ENCODE measurements at regions not wholly inside any gene's neighbourhood (a gene's known extent, or its start where the extent isn't known, plus 50 kb on each side); places are given as distances from the start of the nearest gene placed in this dataset.

DNA sequence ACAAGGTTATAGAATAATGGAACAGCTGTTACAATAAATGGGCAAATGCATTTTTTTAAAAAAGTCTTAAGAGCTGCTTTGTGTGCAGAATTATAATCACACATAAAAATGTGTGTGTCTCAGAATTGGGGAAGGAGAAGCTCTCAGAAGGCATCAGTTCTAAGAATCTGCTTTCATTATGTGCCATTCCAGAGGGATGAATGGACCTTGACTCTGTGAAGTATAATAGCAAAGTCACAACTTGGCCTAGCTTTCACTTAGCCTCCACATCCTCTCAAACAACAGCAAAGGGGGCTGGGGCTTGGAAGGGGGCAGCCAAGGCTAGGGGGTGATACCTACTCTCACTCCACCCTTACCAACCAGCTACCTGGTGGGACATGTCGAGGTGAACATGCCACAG is 265.0 kb downstream of the CDC5L start:
- Histone ChIP-seq H3K27ac (ENCODE audit: low read depth, low read length) (no peak overlapping the region), H3K79me2 (ENCODE audit: insufficient read depth, low read length) (no peaks in the 10 kb centered on the region), H3K36me3 (ENCODE audit: insufficient read depth, low read length) (no peaks in the 10 kb centered on the region), H3K4me2 (ENCODE audit: insufficient read depth, low read length) (no peak overlapping the region), H3K4me3 (ENCODE audit: insufficient read depth, low read length) (no peak overlapping the region), H3K4me1 (ENCODE audit: insufficient read depth, low read length) (peaks cover 38% of the 10 kb centered on the region), H2AFZ (ENCODE audit: low read length) (no peak overlapping the region), H3K27me3 (ENCODE audit: insufficient read depth, low read length) (no peaks in the 10 kb centered on the region), H3K9me3 (ENCODE audit: low read depth, low read length) (no peaks in the 10 kb centered on the region), H4K20me1 (ENCODE audit: insufficient read depth, low read length) (no peaks in the 10 kb centered on the region)
- TF ChIP-seq, protein P1, sequence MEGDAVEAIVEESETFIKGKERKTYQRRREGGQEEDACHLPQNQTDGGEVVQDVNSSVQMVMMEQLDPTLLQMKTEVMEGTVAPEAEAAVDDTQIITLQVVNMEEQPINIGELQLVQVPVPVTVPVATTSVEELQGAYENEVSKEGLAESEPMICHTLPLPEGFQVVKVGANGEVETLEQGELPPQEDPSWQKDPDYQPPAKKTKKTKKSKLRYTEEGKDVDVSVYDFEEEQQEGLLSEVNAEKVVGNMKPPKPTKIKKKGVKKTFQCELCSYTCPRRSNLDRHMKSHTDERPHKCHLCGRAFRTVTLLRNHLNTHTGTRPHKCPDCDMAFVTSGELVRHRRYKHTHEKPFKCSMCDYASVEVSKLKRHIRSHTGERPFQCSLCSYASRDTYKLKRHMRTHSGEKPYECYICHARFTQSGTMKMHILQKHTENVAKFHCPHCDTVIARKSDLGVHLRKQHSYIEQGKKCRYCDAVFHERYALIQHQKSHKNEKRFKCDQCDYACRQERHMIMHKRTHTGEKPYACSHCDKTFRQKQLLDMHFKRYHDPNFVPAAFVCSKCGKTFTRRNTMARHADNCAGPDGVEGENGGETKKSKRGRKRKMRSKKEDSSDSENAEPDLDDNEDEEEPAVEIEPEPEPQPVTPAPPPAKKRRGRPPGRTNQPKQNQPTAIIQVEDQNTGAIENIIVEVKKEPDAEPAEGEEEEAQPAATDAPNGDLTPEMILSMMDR (IDR thresholded peaks at IDR 0.05; ENCODE audit: extremely low read depth, low read depth, low read length) = no peak
- no peak for DNase-seq (ENCODE audit: insufficient read length, low spot score, missing footprints)

DNA sequence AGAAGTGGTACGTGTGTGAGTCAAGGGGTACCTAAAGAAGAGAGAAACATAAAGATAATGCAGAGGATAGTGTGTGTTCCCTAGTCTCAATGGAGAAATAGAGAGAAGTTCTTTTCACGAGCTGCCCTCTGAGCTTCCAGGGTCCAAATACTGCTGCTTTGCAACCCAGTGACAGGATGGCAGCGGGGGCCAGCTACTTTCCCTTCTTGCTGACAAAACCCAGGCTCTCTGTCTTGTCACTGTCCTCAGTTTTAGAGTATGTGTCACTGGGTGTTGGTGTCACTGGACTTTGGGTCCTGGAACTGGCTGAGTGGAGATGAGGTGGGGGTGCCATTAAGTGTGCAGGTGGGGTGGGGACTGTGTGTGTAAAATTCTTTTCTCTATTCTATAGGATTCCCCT is 265.6 kb downstream of the CDC5L start:
- no peaks in the 10 kb centered on the region for H3K9me3 ChIP-seq (ENCODE audit: low read depth, low read length)
- H3K27ac ChIP-seq (ENCODE audit: low read depth, low read length) = no peak overlapping the region
- no peaks in the 10 kb centered on the region for H3K36me3 ChIP-seq (ENCODE audit: insufficient read depth, low read length)
- H4K20me1 ChIP-seq (ENCODE audit: insufficient read depth, low read length) = no peaks in the 10 kb centered on the region
- H2AFZ ChIP-seq (ENCODE audit: low read length) = no peak overlapping the region
- H3K4me2 ChIP-seq (ENCODE audit: insufficient read depth, low read length) = no peak overlapping the region
- no peaks in the 10 kb centered on the region for H3K27me3 ChIP-seq (ENCODE audit: insufficient read depth, low read length)
- no peak overlapping the region for H3K4me3 ChIP-seq (ENCODE audit: insufficient read depth, low read length)
- TF ChIP-seq, protein P1 (IDR thresholded peaks at IDR 0.05; ENCODE audit: extremely low read depth, low read depth, low read length) = no peak
- H3K79me2 ChIP-seq (ENCODE audit: insufficient read depth, low read length) = no peaks in the 10 kb centered on the region
- DNase-seq (ENCODE audit: insufficient read length, low spot score, missing footprints) = no peak
- H3K4me1 ChIP-seq (ENCODE audit: insufficient read depth, low read length) = peaks cover 38% of the 10 kb centered on the region

DNA sequence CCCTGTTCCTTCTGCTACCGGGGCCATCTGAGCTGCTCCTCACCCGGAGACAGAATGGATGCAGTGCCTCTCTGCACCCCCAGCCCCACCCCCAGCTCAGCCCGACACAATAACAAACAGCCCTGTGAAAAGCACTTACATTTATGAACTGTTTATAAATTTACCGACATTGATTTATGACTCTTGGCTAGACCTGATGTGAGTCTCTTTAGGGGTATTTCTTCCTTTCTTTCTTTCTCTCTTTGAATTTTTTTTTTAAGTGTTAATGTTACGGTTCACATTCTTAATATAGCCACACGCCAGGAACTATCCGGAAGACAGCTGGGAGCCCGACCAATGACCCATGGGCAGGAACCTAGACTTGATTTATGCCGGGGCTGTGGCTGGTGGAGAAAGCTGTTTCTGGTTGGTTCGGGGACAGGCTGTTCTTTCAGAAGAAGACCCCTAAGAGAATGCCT is 266.3 kb downstream of the CDC5L start:
- H3K79me2 ChIP-seq (ENCODE audit: insufficient read depth, low read length) = no peaks in the 10 kb centered on the region
- TF ChIP-seq, protein P1 (IDR thresholded peaks at IDR 0.05; ENCODE audit: extremely low read depth, low read depth, low read length) = no peak
- H3K4me3 ChIP-seq (ENCODE audit: insufficient read depth, low read length) = no peak overlapping the region
- H2AFZ ChIP-seq (ENCODE audit: low read length) = peak overlapping the region; percentile 55
- DNase-seq (ENCODE audit: insufficient read length, low spot score, missing footprints) = no peak
- no peaks in the 10 kb centered on the region for H3K9me3 ChIP-seq (ENCODE audit: low read depth, low read length)
- H3K27ac ChIP-seq (ENCODE audit: low read depth, low read length) = no peak overlapping the region
- no peaks in the 10 kb centered on the region for H3K27me3 ChIP-seq (ENCODE audit: insufficient read depth, low read length)
- no peaks in the 10 kb centered on the region for H3K36me3 ChIP-seq (ENCODE audit: insufficient read depth, low read length)
- H3K4me2 ChIP-seq (ENCODE audit: insufficient read depth, low read length) = peak overlapping the region; percentile 30
- peaks cover 38% of the 10 kb centered on the region for H3K4me1 ChIP-seq (ENCODE audit: insufficient read depth, low read length)
- H4K20me1 ChIP-seq (ENCODE audit: insufficient read depth, low read length) = no peaks in the 10 kb centered on the region

DNA sequence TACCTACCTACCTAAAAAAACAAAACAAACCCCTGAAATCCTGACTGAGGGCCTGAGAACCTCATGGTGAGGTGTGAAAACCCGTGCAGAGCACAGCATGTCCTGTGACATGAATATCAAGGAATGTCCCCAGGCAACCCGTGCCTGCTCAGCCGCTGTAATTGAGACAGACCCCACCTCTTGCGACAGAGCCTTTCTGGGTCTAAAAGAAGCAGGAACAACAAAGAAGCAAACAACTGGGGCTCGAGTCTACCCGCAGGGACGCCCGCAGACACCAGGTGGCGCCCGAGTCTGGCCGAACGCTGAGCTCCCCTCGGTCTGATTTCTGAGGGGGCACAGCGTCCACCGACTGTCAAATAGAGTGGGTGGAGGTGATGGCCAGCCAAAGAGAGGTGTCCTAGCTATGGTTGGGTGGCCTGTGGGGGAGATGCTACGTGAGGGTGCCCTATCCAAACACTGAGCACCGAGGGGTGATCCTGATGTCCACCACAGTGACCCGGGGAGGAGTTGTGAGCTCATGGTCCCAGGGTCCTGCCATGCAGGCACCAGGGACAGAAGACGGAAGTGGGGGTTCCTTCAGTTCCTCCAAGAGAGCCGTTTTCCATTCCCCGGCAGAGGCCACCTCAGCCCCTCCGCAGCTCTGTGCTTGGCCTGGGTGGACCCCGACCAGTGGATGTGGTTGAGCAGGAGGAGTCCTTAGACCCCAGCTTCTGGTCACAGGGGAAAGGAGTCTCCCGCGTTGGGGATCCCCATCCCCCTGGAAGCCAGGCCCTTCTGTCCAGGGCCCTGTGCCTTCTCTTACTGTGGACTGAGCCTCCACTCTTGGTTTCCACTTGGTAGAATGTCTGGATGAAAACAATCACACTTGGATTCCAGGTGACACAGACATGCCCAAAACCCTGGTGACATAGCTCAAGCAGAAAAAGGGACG is 268.2 kb downstream of the CDC5L start:
- Histone ChIP-seq H3K27me3 (ENCODE audit: insufficient read depth, low read length) (no peaks in the 10 kb centered on the region), H3K9me3 (ENCODE audit: low read depth, low read length) (no peaks in the 10 kb centered on the region), H3K4me2 (ENCODE audit: insufficient read depth, low read length) (peak overlapping the region; percentile 68), H3K4me1 (ENCODE audit: insufficient read depth, low read length) (peaks cover 30% of the 10 kb centered on the region), H3K36me3 (ENCODE audit: insufficient read depth, low read length) (no peaks in the 10 kb centered on the region), H3K27ac (ENCODE audit: low read depth, low read length) (no peak overlapping the region), H3K79me2 (ENCODE audit: insufficient read depth, low read length) (no peaks in the 10 kb centered on the region), H4K20me1 (ENCODE audit: insufficient read depth, low read length) (no peaks in the 10 kb centered on the region), H2AFZ (ENCODE audit: low read length) (peak overlapping the region; percentile 76), H3K4me3 (ENCODE audit: insufficient read depth, low read length) (peak overlapping the region; percentile 47)
- peak; percentile 91 for DNase-seq (ENCODE audit: insufficient read length, low spot score, missing footprints)
- TF ChIP-seq, protein P1 (IDR thresholded peaks at IDR 0.05; ENCODE audit: extremely low read depth, low read depth, low read length) = peak; percentile 95

Measured in osteoblast (primary cell).